EL (cell line): ENCODE measurements at regions not wholly inside any gene's neighbourhood (a gene's known extent, or its start where the extent isn't known, plus 50 kb on each side); places are given as distances from the start of the nearest gene placed in this dataset.

Experiments
- DNase-seq: peaks from one replicate; pipeline ENCODE4 v3.0.0-alpha.2; 2016

- DNase-seq: no peak
Observed at GRCh38 chr3:82079335-82079890, 318.0 kb upstream of the GBE1 start.

GRCh38 chr3:82078246-82078645 lies 316.8 kb upstream of the GBE1 start:
- no peak for DNase-seq

GRCh38 chr3:82067420-82067819 lies 306.0 kb upstream of the GBE1 start:
- DNase-seq: no peak

- no peak for DNase-seq
Observed at GRCh38 chr3:82058809-82059208, 297.4 kb upstream of the GBE1 start.

- no peak for DNase-seq
Observed at GRCh38 chr3:82055792-82056191, 294.3 kb upstream of the GBE1 start.

- no peak for DNase-seq
Observed at GRCh38 chr3:82054849-82055248, 293.4 kb upstream of the GBE1 start.

- DNase-seq: no peak
Observed at GRCh38 chr3:82053236-82053635, 291.8 kb upstream of the GBE1 start.

GRCh38 chr3:82050382-82050781 lies 288.9 kb upstream of the GBE1 start:
- DNase-seq: no peak

GRCh38 chr3:82048711-82049110 lies 287.3 kb upstream of the GBE1 start:
- DNase-seq: no peak

- no peak for DNase-seq
Observed at GRCh38 chr3:82044930-82045705, 283.7 kb upstream of the GBE1 start.

- no peak for DNase-seq
Observed at GRCh38 chr3:82038556-82038955, 277.1 kb upstream of the GBE1 start.

- DNase-seq: no peak
Observed at GRCh38 chr3:82033186-82033585, 271.7 kb upstream of the GBE1 start.

- no peak for DNase-seq
Observed at GRCh38 chr3:82031596-82031995, 270.2 kb upstream of the GBE1 start.

GRCh38 chr3:82030916-82031315 lies 269.5 kb upstream of the GBE1 start:
- DNase-seq: no peak

- DNase-seq: no peak
Observed at GRCh38 chr3:82022836-82023235, 261.4 kb upstream of the GBE1 start.

GRCh38 chr3:82020282-82020681 lies 258.8 kb upstream of the GBE1 start:
- DNase-seq: no peak

- DNase-seq: no peak
Observed at GRCh38 chr3:82015241-82015640, 253.8 kb upstream of the GBE1 start.

GRCh38 chr3:82012775-82013174 lies 251.3 kb upstream of the GBE1 start:
- no peak for DNase-seq

GRCh38 chr3:82011336-82011735 lies 249.9 kb upstream of the GBE1 start:
- no peak for DNase-seq

GRCh38 chr3:82005266-82005665 lies 243.8 kb upstream of the GBE1 start:
- no peak for DNase-seq

- no peak for DNase-seq
Observed at GRCh38 chr3:82004266-82004665, 242.8 kb upstream of the GBE1 start.

- DNase-seq: no peak
Observed at GRCh38 chr3:82002986-82003642, 241.7 kb upstream of the GBE1 start.

- no peak for DNase-seq
Observed at GRCh38 chr3:82002491-82002890, 241.0 kb upstream of the GBE1 start.

- no peak for DNase-seq
Observed at GRCh38 chr3:82001276-82001923, 240.0 kb upstream of the GBE1 start.
